ENCODE measurements at regions not wholly inside any gene's neighbourhood (a gene's known extent, or its start where the extent isn't known, plus 50 kb on each side); places are given as distances from the start of the nearest gene placed in this dataset.

- TF ChIP-seq CTCF (IDR thresholded peaks at IDR 0.05), result no peak
- TF ChIP-seq POLR2A (IDR thresholded peaks at IDR 0.05), result no peak
Observed at GRCh38 chr12:115426732-115427131, 742.8 kb upstream of the TBX3 start.
